ENCODE measurements at regions not wholly inside any gene's neighbourhood (a gene's known extent, or its start where the extent isn't known, plus 50 kb on each side); places are given as distances from the start of the nearest gene placed in this dataset.

GRCh38 chr18:44298566-44298965, 382.1 kb upstream of the SETBP1 start:
- no peaks in the 10 kb centered on the region for H3K36me3 ChIP-seq
- TF ChIP-seq CTCF (IDR thresholded peaks at IDR 0.05): no peak
- no peak overlapping the region for H3K27ac ChIP-seq
- no peak overlapping the region for H3K4me3 ChIP-seq
- no peak for DNase-seq (ENCODE audit: low spot score)
- H3K27me3 ChIP-seq: no peaks in the 10 kb centered on the region
- H3K4me1 ChIP-seq: no peaks in the 10 kb centered on the region
- H3K9me3 ChIP-seq: no peaks in the 10 kb centered on the region

- Histone ChIP-seq H3K27me3 (no peaks in the 10 kb centered on the region), H3K9me3 (peaks cover 0 to 13% of the 10 kb centered on the region in 2 donors), H3K4me3 (no peak overlapping the region), H3K36me3 (no peaks in the 10 kb centered on the region), H3K4me1 (no peaks in the 10 kb centered on the region), H3K27ac (no peak overlapping the region)
- no peak for DNase-seq (ENCODE audit: low spot score)
- TF ChIP-seq CTCF (IDR thresholded peaks at IDR 0.05): no peak
Measured at GRCh38 chr18:44309185-44309584, 371.5 kb upstream of the SETBP1 start.

- no peak for TF ChIP-seq CTCF (IDR thresholded peaks at IDR 0.05)
- no peaks in the 10 kb centered on the region for H3K4me1 ChIP-seq
Measured at GRCh38 chr18:44320619-44321460, 359.8 kb upstream of the SETBP1 start.

GRCh38 chr18:44321868-44322590, 358.7 kb upstream of the SETBP1 start:
- H3K4me3 ChIP-seq: no peak overlapping the region
- no peak overlapping the region for H3K27ac ChIP-seq
- no peaks in the 10 kb centered on the region for H3K4me1 ChIP-seq
- no peak for DNase-seq (ENCODE audit: low spot score)
- no peaks in the 10 kb centered on the region for H3K9me3 ChIP-seq
- H3K27me3 ChIP-seq: no peaks in the 10 kb centered on the region
- no peak for TF ChIP-seq CTCF (IDR thresholded peaks at IDR 0.05)
- no peaks in the 10 kb centered on the region for H3K36me3 ChIP-seq

More at GRCh38 chr18:44320619-44321460, 359.8 kb upstream of the SETBP1 start:
- no peak overlapping the region for H3K27ac ChIP-seq
- DNase-seq (ENCODE audit: low spot score): no peak
- H3K36me3 ChIP-seq: no peaks in the 10 kb centered on the region
- H3K27me3 ChIP-seq: no peaks in the 10 kb centered on the region
- no peak overlapping the region for H3K4me3 ChIP-seq
- H3K9me3 ChIP-seq: no peaks in the 10 kb centered on the region

GRCh38 chr18:44323125-44323524, 357.6 kb upstream of the SETBP1 start:
- Histone ChIP-seq H3K27ac (no peak overlapping the region), H3K9me3 (no peaks in the 10 kb centered on the region), H3K27me3 (no peaks in the 10 kb centered on the region), H3K36me3 (no peaks in the 10 kb centered on the region), H3K4me3 (no peak overlapping the region), H3K4me1 (no peaks in the 10 kb centered on the region)
- TF ChIP-seq CTCF (IDR thresholded peaks at IDR 0.05): no peak
- no peak for DNase-seq (ENCODE audit: low spot score)

All from right atrium auricular region (tissue), 2 donors.